CD14-positive monocyte (primary cell): ENCODE measurements at regions not wholly inside any gene's neighbourhood (a gene's known extent, or its start where the extent isn't known, plus 50 kb on each side); places are given as distances from the start of the nearest gene placed in this dataset.

ENCODE experiments used
- DNase-seq, 3 donors: peaks; one replicate each; pipeline ENCODE4 v3.0.0-alpha.2; 2011 to 2022
- H2AFZ ChIP-seq: 2 replicates; pipeline ENCODE4 v1.6.0; 2012; ENCODE audit warnings: mild to moderate bottlenecking, low read depth, low read length, inconsistent platforms; ENCODE audit not compliant: insufficient read depth, poor library complexity, severe bottlenecking
- H3K27ac ChIP-seq, 2 donors: 1 replicate in 1 of 2; 2 replicates in 1 of 2; pipeline ENCODE4 v1.5.1; 2012 to 2013; ENCODE audit warnings: low read length in 2 of 2, control low read depth in 1 of 2, inconsistent platforms in 1 of 2, low read depth in 1 of 2, mild to moderate bottlenecking in 1 of 2
- H3K27me3 ChIP-seq, 2 donors: one replicate each; pipeline versions ENCODE4 v1.6.0 to v1.6.1; 2011 to 2013; ENCODE audit warnings: low read length in 2 of 2; ENCODE audit not compliant: control insufficient read depth in 2 of 2, insufficient read depth in 2 of 2
- H3K36me3 ChIP-seq, 2 donors: replicated peaks in 1 of 2; 1 replicate in 1 of 2; 2 replicates in 1 of 2; pipeline versions ENCODE4 v1.5.1 to v1.6.1; 2012 to 2013; ENCODE audit warnings: low read length in 2 of 2, control low read depth in 1 of 2, inconsistent platforms in 1 of 2, mild to moderate bottlenecking in 1 of 2; ENCODE audit not compliant: insufficient read depth in 2 of 2, control insufficient read depth in 1 of 2
- H3K4me1 ChIP-seq, 2 donors: 1 replicate in 1 of 2; 2 replicates in 1 of 2; pipeline versions ENCODE4 v1.5.1 to v1.6.1; 2012 to 2013; ENCODE audit warnings: low read length in 2 of 2, control low read depth in 1 of 2, inconsistent platforms in 1 of 2, mild to moderate bottlenecking in 1 of 2, moderate library complexity in 1 of 2; ENCODE audit not compliant: insufficient read depth in 2 of 2, control insufficient read depth in 1 of 2
- H3K4me2 ChIP-seq: replicated peaks from 2 replicates; pipeline ENCODE3; 2012; ENCODE audit warnings: low read length, moderate library complexity, mild to moderate bottlenecking; ENCODE audit not compliant: poor library complexity, severe bottlenecking; ENCODE audit errors: extremely low read depth
- H3K4me3 ChIP-seq, 3 experiments: fragments of 200-600 bp in 1 of 3; sonication (generic) in 1 of 3; replicated peaks in 1 of 3; 1 replicate in 2 of 3; 2 replicates in 1 of 3; pipeline ENCODE4 v1.5.1; 2011 to 2013; ENCODE audit warnings: low read length in 3 of 3, mild to moderate bottlenecking in 3 of 3, control low read depth in 2 of 3, low read depth in 2 of 3, inconsistent platforms in 1 of 3, moderate library complexity in 1 of 3
- H3K79me2 ChIP-seq: 2 replicates; pipeline ENCODE4 v1.6.0; 2012; ENCODE audit warnings: mild to moderate bottlenecking, control low read depth, inconsistent platforms, low read length, moderate library complexity; ENCODE audit not compliant: insufficient read depth
- H3K9ac ChIP-seq: 2 replicates; pipeline ENCODE4 v1.6.0; 2017; ENCODE audit warnings: low read length, mild to moderate bottlenecking; ENCODE audit not compliant: insufficient read depth, poor library complexity, severe bottlenecking
- H3K9me3 ChIP-seq, 2 donors: replicated peaks in 1 of 2; 1 replicate in 1 of 2; 2 replicates in 1 of 2; pipeline versions ENCODE4 v1.5.1 to v1.6.1; 2012 to 2013; ENCODE audit warnings: low read length in 2 of 2, control low read depth in 1 of 2; ENCODE audit not compliant: control insufficient read depth in 1 of 2, insufficient read depth in 1 of 2
- H4K20me1 ChIP-seq: 2 replicates; pipeline ENCODE4 v1.6.0; 2012; ENCODE audit warnings: mild to moderate bottlenecking, low read length, control low read depth, moderate library complexity; ENCODE audit not compliant: insufficient read depth
- H3K27ac Mint-ChIP-seq, 7 donors: one replicate each; pipeline ENCODE4 v1.8.0; 2020; ENCODE audit warnings: mild to moderate bottlenecking in 7 of 7, mixed read lengths in 7 of 7, moderate library complexity in 6 of 7, inconsistent platforms in 2 of 7
- H3K27me3 Mint-ChIP-seq, 3 donors: one replicate each; pipeline ENCODE4 v1.8.0; 2021 to 2022; ENCODE audit warnings: low read depth in 3 of 3, mild to moderate bottlenecking in 3 of 3, mixed read lengths in 3 of 3, moderate library complexity in 3 of 3, inconsistent platforms in 1 of 3
- H3K36me3 Mint-ChIP-seq, 2 donors: one replicate each; pipeline ENCODE4 v1.8.0; 2020; ENCODE audit warnings: mixed read lengths in 2 of 2, inconsistent platforms in 1 of 2, mild to moderate bottlenecking in 1 of 2
- H3K4me1 Mint-ChIP-seq: one replicate; pipeline ENCODE4 v1.8.0; 2020; ENCODE audit warnings: mild to moderate bottlenecking, mixed read lengths
- H3K4me3 Mint-ChIP-seq, 2 donors: one replicate each; pipeline ENCODE4 v1.8.0; 2020; ENCODE audit warnings: mild to moderate bottlenecking in 2 of 2, mixed read lengths in 2 of 2, moderate library complexity in 1 of 2
- H3K9me3 Mint-ChIP-seq, 7 donors: one replicate each; pipeline ENCODE4 v1.8.0; 2020 to 2022; ENCODE audit warnings: mixed read lengths in 7 of 7, mild to moderate bottlenecking in 6 of 7, moderate library complexity in 6 of 7, inconsistent platforms in 2 of 7
- CTCF ChIP-seq: fragments of 200-600 bp; IDR thresholded peaks from one replicate; pipeline ENCODE4 v1.8.0; 2022; ENCODE audit warnings: antibody characterized with exemption, mild to moderate bottlenecking
- WGBS: methylation state at CpG from one replicate; pipeline ENCODE4 v1.1.5; 2013; ENCODE audit warnings: missing lambda C conversion rate; ENCODE audit not compliant: insufficient coverage; 5-methylcytosine and 5-hydroxymethylcytosine counted together
- intact Hi-C, 2 donors: fragments of 100-400 bp; cut with micrococcal nuclease; formaldehyde crosslinking; loops; one replicate each; pipeline versions ENCODE4 v1.15.0 to v1.15.1; 2023

- no peaks in the 10 kb centered on the region for H3K36me3 ChIP-seq
- H3K36me3 Mint-ChIP-seq = no peaks in the 10 kb centered on the region
- no CpG with 5 or more reads among the region's 2 CpGs for WGBS
Measured at GRCh38 chrX:4186331-4186730, 472.9 kb upstream of the PRKX start.

GRCh38 chrX:4185086-4185485 lies 471.6 kb upstream of the PRKX start:
- no peak overlapping the region for H3K4me3 ChIP-seq
- no CpG with 5 or more reads among the region's 4 CpGs for whole genome bisulfite sequencing
- intact Hi-C loops = no loop called here
- H2AFZ ChIP-seq = no peak overlapping the region
- no peak overlapping the region for H3K27ac Mint-ChIP-seq
- no peaks in the 10 kb centered on the region for H3K79me2 ChIP-seq
- H3K9ac ChIP-seq = no peak overlapping the region
- no peaks in the 10 kb centered on the region for H3K4me1 ChIP-seq
- H3K9me3 ChIP-seq = peaks cover 0 to 2% of the 10 kb centered on the region in 2 donors
- H3K4me2 ChIP-seq = no peak overlapping the region
- H3K27me3 ChIP-seq = no peaks in the 10 kb centered on the region
- H3K4me1 Mint-ChIP-seq = no peaks in the 10 kb centered on the region
- H3K4me3 Mint-ChIP-seq = no peak overlapping the region
- peaks cover 0 to 4% (median 0%) of the 10 kb centered on the region in 3 donors for H3K27me3 Mint-ChIP-seq
- H3K36me3 Mint-ChIP-seq = no peaks in the 10 kb centered on the region
- H4K20me1 ChIP-seq = no peaks in the 10 kb centered on the region
- peaks cover 0 to 10% (median 2%) of the 10 kb centered on the region in 7 donors for H3K9me3 Mint-ChIP-seq
- DNase-seq = no peak
- TF ChIP-seq CTCF = no peak
- no peaks in the 10 kb centered on the region for H3K36me3 ChIP-seq
- H3K27ac ChIP-seq = no peak overlapping the region

More at GRCh38 chrX:4186331-4186730, 472.9 kb upstream of the PRKX start:
- Histone ChIP-seq H3K9ac (no peak overlapping the region), H3K4me2 (no peak overlapping the region), H2AFZ (no peak overlapping the region), H3K9me3 (peaks cover 0 to 2% of the 10 kb centered on the region in 2 donors), H3K4me3 (no peak overlapping the region), H3K4me1 (no peaks in the 10 kb centered on the region), H3K27me3 (no peaks in the 10 kb centered on the region), H4K20me1 (no peaks in the 10 kb centered on the region), H3K79me2 (no peaks in the 10 kb centered on the region), H3K27ac (no peak overlapping the region)
- peaks cover 0 to 10% (median 3%) of the 10 kb centered on the region in 7 donors for H3K9me3 Mint-ChIP-seq
- no peak for DNase-seq
- no peak overlapping the region for H3K4me3 Mint-ChIP-seq
- intact Hi-C loops = no loop called here
- no peak for TF ChIP-seq CTCF
- no peak overlapping the region for H3K27ac Mint-ChIP-seq
- H3K4me1 Mint-ChIP-seq = no peaks in the 10 kb centered on the region
- peaks cover 0 to 4% (median 0%) of the 10 kb centered on the region in 3 donors for H3K27me3 Mint-ChIP-seq
